GM12878 (cell line): ENCODE measurements at regions not wholly inside any gene's neighbourhood (a gene's known extent, or its start where the extent isn't known, plus 50 kb on each side); places are given as distances from the start of the nearest gene placed in this dataset.

ENCODE experiments used
- ATAC-seq: fragments of 200-7000 bp; cut with Tn5 transposase; 3 replicates; pipeline ENCODE4 v1.9.1; 2020; ENCODE audit warnings: mild to moderate bottlenecking, moderate library complexity
- BruUV-seq: library from RNA; stranded (reverse); fragments of 400-500 nt; replicated peaks from 2 replicates; lab custom pipeline; 2021; lab: Mats Ljungman, UMichigan
- CTCF ChIA-PET: fragments of 300-600 bp; sonication (Branson Sonifier 250); formaldehyde crosslinking; extraction: SDS; loops from one replicate; lab custom pipeline; 2021; ENCODE audit warnings: inconsistent platforms; lab: Yijun Ruan, JAX
- POLR2A ChIA-PET: fragments of 350-600 bp; formaldehyde crosslinking; extraction: SDS; loops from one replicate; lab custom pipeline; 2021; ENCODE audit warnings: inconsistent platforms; lab: Charles Lee
- RAD21 ChIA-PET: fragments of 300-600 bp; sonication (Branson Sonifier 250); formaldehyde crosslinking; loops from one replicate; lab custom pipeline; 2023; ENCODE audit warnings: antibody characterized with exemption; ENCODE audit not compliant: unreplicated experiment; lab: Charles Lee
- SMC1A ChIA-PET: fragments of 300-600 bp; sonication (Branson Sonifier 250); formaldehyde crosslinking; loops from one replicate; lab custom pipeline; 2023; ENCODE audit not compliant: unreplicated experiment, uncharacterized antibody; lab: Charles Lee
- DNase-seq: peaks from one replicate; pipeline ENCODE4 v3.0.0-alpha.2; 2011; ENCODE audit warnings: low read depth, low spot score
- FAIRE-seq: peaks from 3 replicates; lab custom pipeline; 2011; peaks lifted over from hg19 to GRCh38; lab: Jason Lieb, UNC
- H2AFZ ChIP-seq: 2 replicates; pipeline ENCODE4 v1.6.0; 2011; ENCODE audit warnings: low read depth, low read length, control low read depth; ENCODE audit not compliant: control insufficient read depth
- H3K27ac ChIP-seq: 2 replicates; pipeline ENCODE4 v1.5.1; 2011; ENCODE audit warnings: control low read depth; ENCODE audit not compliant: control insufficient read depth, insufficient read depth
- H3K27me3 ChIP-seq, 2 experiments: replicated peaks in 1 of 2; 2 replicates each; pipeline versions ENCODE4 v1.6.0 to v1.6.1; 2011; ENCODE audit warnings: low read length in 1 of 2; ENCODE audit not compliant: control insufficient read depth in 2 of 2, insufficient read depth in 2 of 2
- H3K36me3 ChIP-seq, 2 experiments: 2 replicates each; pipeline ENCODE4 v1.5.1; 2011; ENCODE audit warnings: low read length in 1 of 2; ENCODE audit not compliant: control insufficient read depth in 2 of 2, insufficient read depth in 2 of 2
- H3K4me1 ChIP-seq: 2 replicates; pipeline ENCODE4 v1.6.1; 2011; ENCODE audit warnings: mild to moderate bottlenecking, low read length, moderate library complexity, mixed read lengths; ENCODE audit not compliant: control insufficient read depth, insufficient read depth
- H3K4me2 ChIP-seq: 2 replicates; pipeline ENCODE4 v1.6.0; 2011; ENCODE audit warnings: control low read depth; ENCODE audit not compliant: control insufficient read depth, insufficient read depth
- H3K4me3 ChIP-seq: fragments of 200-600 bp; sonication (generic); 2 replicates; pipeline ENCODE4 v1.5.1; 2016
- H3K79me2 ChIP-seq: 2 replicates; pipeline ENCODE4 v1.6.0; 2011; ENCODE audit warnings: low read length; ENCODE audit not compliant: control insufficient read depth, insufficient read depth
- H3K9ac ChIP-seq: 2 replicates; pipeline ENCODE4 v1.8.0; 2011; ENCODE audit warnings: low read length, control low read depth, mixed read lengths; ENCODE audit not compliant: control insufficient read depth, insufficient read depth
- H3K9me3 ChIP-seq: replicated peaks from 3 replicates; pipeline ENCODE4 v1.5.1; 2011; ENCODE audit warnings: mild to moderate bottlenecking, low read length; ENCODE audit not compliant: control insufficient read depth, insufficient read depth
- H4K20me1 ChIP-seq: 2 replicates; pipeline ENCODE4 v1.6.0; 2011; ENCODE audit not compliant: control insufficient read depth, insufficient read depth
- BCL11A ChIP-seq: IDR thresholded peaks from 2 replicates; pipeline ENCODE4 v1.6.1; 2011; ENCODE audit warnings: low read depth, low read length
- CHD4 ChIP-seq: fragments of 200-600 bp; sonication (generic); IDR thresholded peaks from 2 replicates; pipeline ENCODE4 v1.6.1; 2016; ENCODE audit warnings: mild to moderate bottlenecking
- EED ChIP-seq: sonication (generic); IDR thresholded peaks from 2 replicates; pipeline ENCODE4 v1.6.1; 2016; ENCODE audit warnings: antibody characterized with exemption, low read depth
- IRF5 ChIP-seq: fragments of 450-650 bp; IDR thresholded peaks from 2 replicates; pipeline ENCODE4 v1.6.1; 2017; ENCODE audit warnings: borderline replicate concordance
- NFYA ChIP-seq: IDR thresholded peaks from 2 replicates; pipeline ENCODE4 v1.6.1; 2011; ENCODE audit warnings: low read depth, mild to moderate bottlenecking, low read length, improper control_type of control experiment, borderline replicate concordance
- NR2C1 ChIP-seq: fragments of 450-650 bp; IDR thresholded peaks from 2 replicates; pipeline ENCODE4 v1.6.1; 2017; ENCODE audit warnings: antibody characterized with exemption, mild to moderate bottlenecking, moderate library complexity
- NRF1 ChIP-seq: conservative IDR thresholded peaks from 2 replicates; pipeline ENCODE4 v1.6.1; 2011; ENCODE audit warnings: mild to moderate bottlenecking, low read depth, low read length, improper control_type of control experiment
- RAD51 ChIP-seq: fragments of 450-650 bp; IDR thresholded peaks from 2 replicates; pipeline ENCODE4 v1.6.1; 2016; ENCODE audit warnings: moderate library complexity, mild to moderate bottlenecking, inconsistent platforms
- SIX5 ChIP-seq: IDR thresholded peaks from 2 replicates; pipeline ENCODE4 v1.6.1; 2011; ENCODE audit warnings: mild to moderate bottlenecking, low read depth, low read length, moderate library complexity; ENCODE audit not compliant: severe bottlenecking
- SPI1 ChIP-seq: IDR thresholded peaks from 2 replicates; pipeline ENCODE4 v1.6.1; 2011; ENCODE audit warnings: low read depth, mild to moderate bottlenecking, low read length, moderate library complexity, borderline replicate concordance; ENCODE audit not compliant: insufficient read depth
- SREBF1 ChIP-seq: IDR thresholded peaks from 2 replicates; pipeline ENCODE4 v1.6.1; 2012; ENCODE audit warnings: mild to moderate bottlenecking, low read length
- SUPT20H ChIP-seq: IDR thresholded peaks from 2 replicates; pipeline ENCODE4 v1.6.1; 2011; ENCODE audit warnings: low read depth, mild to moderate bottlenecking, low read length, moderate library complexity, borderline replicate concordance; ENCODE audit not compliant: control insufficient read depth
- ZNF622 ChIP-seq: fragments of 450-650 bp; IDR thresholded peaks from 2 replicates; pipeline ENCODE4 v1.6.1; 2017; ENCODE audit warnings: mild to moderate bottlenecking, inconsistent platforms
- ZSCAN29 ChIP-seq: fragments of 450-650 bp; IDR thresholded peaks from 2 replicates; pipeline ENCODE4 v1.6.1; 2017; ENCODE audit warnings: mild to moderate bottlenecking, moderate library complexity
- WGBS: methylation state at CpG from one replicate; pipeline ENCODE4 v1.1.6; 2016; ENCODE audit warnings: low lambda C conversion rate; ENCODE audit not compliant: insufficient replicate concordance, insufficient coverage; ENCODE audit errors: missing lambda C conversion rate; 5-methylcytosine and 5-hydroxymethylcytosine counted together
- in situ Hi-C: fragments of 300-500 bp; cut with MboI; formaldehyde crosslinking; loops from 9 replicates; pipeline ENCODE4 v1.14.3; 2018; ENCODE audit warnings: mixed read lengths
- intact Hi-C: fragments of 100-400 bp; cut with micrococcal nuclease; formaldehyde crosslinking; loops from one replicate; pipeline ENCODE4 v1.14.2; 2022; ENCODE audit not compliant: unreplicated experiment
- TF ChIP-seq, protein P1 (sequence below): fragments of 450-650 bp; IDR thresholded peaks from 2 replicates; pipeline ENCODE4 v1.6.1; 2017; ENCODE audit warnings: antibody characterized with exemption, mild to moderate bottlenecking, moderate library complexity

GRCh38 chr5:58224661-58225060 is 235.2 kb downstream of the PLK2 start:
- Histone ChIP-seq H3K4me2 (no peak overlapping the region), H3K9ac (no peak overlapping the region), H3K27me3 (no peaks in the 10 kb centered on the region), H3K9me3 (no peaks in the 10 kb centered on the region), H3K27ac (no peak overlapping the region), H3K79me2 (no peaks in the 10 kb centered on the region), H3K36me3 (no peaks in the 10 kb centered on the region), H3K4me3 (no peak overlapping the region), H4K20me1 (no peaks in the 10 kb centered on the region), H3K4me1 (no peaks in the 10 kb centered on the region), H2AFZ (no peak overlapping the region)
- WGBS, result 0% methylated on average over 5 of the region's 5 CpGs
- TF ChIP-seq ZSCAN29 (no peak), SPI1 (no peak), SUPT20H (no peak), RAD51 (no peak), NFYA (no peak), NRF1 (no peak), EED (no peak), SREBF1 (no peak), NR2C1 (no peak), IRF5 (no peak), CHD4 (no peak), SIX5 (no peak), ZNF622 (no peak), BCL11A (no peak)
- TF ChIP-seq, protein P1, sequence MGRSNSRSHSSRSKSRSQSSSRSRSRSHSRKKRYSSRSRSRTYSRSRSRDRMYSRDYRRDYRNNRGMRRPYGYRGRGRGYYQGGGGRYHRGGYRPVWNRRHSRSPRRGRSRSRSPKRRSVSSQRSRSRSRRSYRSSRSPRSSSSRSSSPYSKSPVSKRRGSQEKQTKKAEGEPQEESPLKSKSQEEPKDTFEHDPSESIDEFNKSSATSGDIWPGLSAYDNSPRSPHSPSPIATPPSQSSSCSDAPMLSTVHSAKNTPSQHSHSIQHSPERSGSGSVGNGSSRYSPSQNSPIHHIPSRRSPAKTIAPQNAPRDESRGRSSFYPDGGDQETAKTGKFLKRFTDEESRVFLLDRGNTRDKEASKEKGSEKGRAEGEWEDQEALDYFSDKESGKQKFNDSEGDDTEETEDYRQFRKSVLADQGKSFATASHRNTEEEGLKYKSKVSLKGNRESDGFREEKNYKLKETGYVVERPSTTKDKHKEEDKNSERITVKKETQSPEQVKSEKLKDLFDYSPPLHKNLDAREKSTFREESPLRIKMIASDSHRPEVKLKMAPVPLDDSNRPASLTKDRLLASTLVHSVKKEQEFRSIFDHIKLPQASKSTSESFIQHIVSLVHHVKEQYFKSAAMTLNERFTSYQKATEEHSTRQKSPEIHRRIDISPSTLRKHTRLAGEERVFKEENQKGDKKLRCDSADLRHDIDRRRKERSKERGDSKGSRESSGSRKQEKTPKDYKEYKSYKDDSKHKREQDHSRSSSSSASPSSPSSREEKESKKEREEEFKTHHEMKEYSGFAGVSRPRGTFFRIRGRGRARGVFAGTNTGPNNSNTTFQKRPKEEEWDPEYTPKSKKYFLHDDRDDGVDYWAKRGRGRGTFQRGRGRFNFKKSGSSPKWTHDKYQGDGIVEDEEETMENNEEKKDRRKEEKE, result no peak
- in situ Hi-C loops, result no loop called here
- CTCF ChIA-PET, result interaction anchor here (0.9 kb wide), 1 partner anchor 9 kb away, joined by 3 read pairs; no protein-coding TSS in a partner anchor
- no TSS peak for BruUV-seq
- ATAC-seq (no peak), FAIRE-seq (no peak), DNase-seq (no peak)
- RAD21 ChIA-PET, result no interaction called here
- SMC1A ChIA-PET, result interaction anchor here (0.6 to 1.2 kb wide), 2 partner anchors 9 to 132 kb away, joined by 3 read pairs; no protein-coding TSS in a partner anchor
- intact Hi-C loops, result no loop called here
- POLR2A ChIA-PET, result no interaction called here
